ENCODE measurements at regions not wholly inside any gene's neighbourhood (a gene's known extent, or its start where the extent isn't known, plus 50 kb on each side); places are given as distances from the start of the nearest gene placed in this dataset.

DNA sequence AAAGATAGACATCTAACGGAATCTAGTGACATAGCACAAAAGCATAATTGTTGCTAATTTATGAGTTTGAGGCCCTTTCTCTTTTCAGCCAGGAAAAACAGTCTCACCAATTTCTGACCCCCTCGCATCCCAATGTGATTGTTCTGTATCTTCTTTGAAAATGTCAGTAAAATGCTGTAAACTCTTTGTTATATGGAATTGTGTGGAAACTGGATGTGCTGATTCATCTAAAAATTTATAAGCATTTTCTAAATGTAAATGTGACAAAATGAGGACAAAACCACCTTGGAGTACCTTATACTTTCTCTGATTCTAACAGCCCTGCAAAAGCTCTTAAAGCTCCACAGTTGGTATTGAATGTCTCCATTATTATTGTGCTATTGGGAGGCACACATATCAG, 70.9 kb upstream of the MME start:
- Histone ChIP-seq H3K4me2 (ENCODE audit: low read length) (no peak overlapping the region), H3K4me1 (ENCODE audit: control insufficient read depth, insufficient read depth, low read length) (no peaks in the 10 kb centered on the region), H3K9me3 (replicated peaks; ENCODE audit: low read length) (no peaks in the 10 kb centered on the region), H3K36me3 (ENCODE audit: insufficient read depth, low read length) (no peaks in the 10 kb centered on the region), H3K27me3 (ENCODE audit: control insufficient read depth, insufficient read depth, low read length) (no peaks in the 10 kb centered on the region), H3K9ac (ENCODE audit: low read depth, low read length) (no peak overlapping the region), H3K4me3 (ENCODE audit: low read length) (no peak overlapping the region)

DNA sequence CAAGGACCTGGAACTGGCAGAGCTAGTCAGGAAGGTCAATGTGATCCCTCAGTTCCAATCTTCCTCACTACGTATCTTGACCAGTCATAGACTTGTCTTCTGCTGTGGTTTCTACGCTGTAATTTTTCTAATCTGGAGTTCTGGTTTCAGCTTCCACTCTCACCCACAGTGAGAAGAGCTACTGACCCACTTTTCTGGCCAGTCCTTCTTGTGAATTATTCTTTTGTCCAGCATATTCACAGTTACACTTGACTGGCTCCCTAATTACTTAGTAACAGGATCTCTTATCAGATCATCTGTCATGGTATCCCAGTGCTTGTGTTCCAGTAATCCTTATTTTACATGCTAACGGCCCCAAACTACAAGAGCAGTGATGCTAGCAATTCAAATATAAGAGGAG, 72.4 kb upstream of the MME start:
- no peak overlapping the region for H3K4me2 ChIP-seq (ENCODE audit: low read length)
- H3K9ac ChIP-seq (ENCODE audit: low read depth, low read length), result no peak overlapping the region
- H3K27me3 ChIP-seq (ENCODE audit: control insufficient read depth, insufficient read depth, low read length), result no peaks in the 10 kb centered on the region
- H3K4me1 ChIP-seq (ENCODE audit: control insufficient read depth, insufficient read depth, low read length), result no peaks in the 10 kb centered on the region
- no peak overlapping the region for H3K4me3 ChIP-seq (ENCODE audit: low read length)
- H3K9me3 ChIP-seq (replicated peaks; ENCODE audit: low read length), result no peaks in the 10 kb centered on the region
- no peaks in the 10 kb centered on the region for H3K36me3 ChIP-seq (ENCODE audit: insufficient read depth, low read length)

DNA sequence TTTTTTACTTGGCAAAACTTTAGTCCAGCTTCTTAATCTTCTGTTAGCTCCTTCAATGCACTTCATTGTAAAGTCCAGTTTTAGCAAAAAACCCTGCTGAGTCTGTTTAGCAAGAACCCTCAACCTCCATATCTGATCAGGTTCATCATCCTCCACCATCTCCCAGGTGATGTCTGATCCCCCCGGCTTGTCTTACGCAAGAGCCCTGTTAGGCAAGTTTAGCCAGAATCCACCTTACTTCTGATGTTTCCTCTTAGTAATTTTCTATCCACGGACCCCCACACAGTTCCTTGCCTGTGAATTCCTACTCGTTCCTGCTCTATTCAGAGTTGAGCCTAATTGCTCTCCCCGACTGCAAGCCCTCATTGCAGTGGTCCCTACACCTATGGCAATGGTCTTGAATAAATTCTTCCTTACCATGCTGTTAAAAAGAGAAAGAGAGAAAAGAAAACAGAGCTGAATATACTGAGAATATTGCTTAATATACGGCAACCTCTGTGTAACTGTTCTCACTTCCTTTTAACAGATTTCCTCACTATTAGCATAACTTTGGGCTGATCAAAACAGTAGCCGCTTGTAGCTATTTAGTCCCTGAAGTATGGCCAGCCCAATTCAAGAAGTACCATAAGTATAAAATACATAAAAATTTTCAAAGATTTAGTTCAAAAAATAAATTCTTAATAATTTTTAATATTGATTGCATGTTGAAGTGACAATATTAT, 78.7 kb upstream of the MME start:
- no peaks in the 10 kb centered on the region for H3K9me3 ChIP-seq (replicated peaks; ENCODE audit: low read length)
- H3K36me3 ChIP-seq (ENCODE audit: insufficient read depth, low read length), result no peaks in the 10 kb centered on the region
- no peak overlapping the region for H3K9ac ChIP-seq (ENCODE audit: low read depth, low read length)
- H3K27me3 ChIP-seq (ENCODE audit: control insufficient read depth, insufficient read depth, low read length), result no peaks in the 10 kb centered on the region
- no peak overlapping the region for H3K4me2 ChIP-seq (ENCODE audit: low read length)
- no peak overlapping the region for H3K4me3 ChIP-seq (ENCODE audit: low read length)
- H3K4me1 ChIP-seq (ENCODE audit: control insufficient read depth, insufficient read depth, low read length), result no peaks in the 10 kb centered on the region

DNA sequence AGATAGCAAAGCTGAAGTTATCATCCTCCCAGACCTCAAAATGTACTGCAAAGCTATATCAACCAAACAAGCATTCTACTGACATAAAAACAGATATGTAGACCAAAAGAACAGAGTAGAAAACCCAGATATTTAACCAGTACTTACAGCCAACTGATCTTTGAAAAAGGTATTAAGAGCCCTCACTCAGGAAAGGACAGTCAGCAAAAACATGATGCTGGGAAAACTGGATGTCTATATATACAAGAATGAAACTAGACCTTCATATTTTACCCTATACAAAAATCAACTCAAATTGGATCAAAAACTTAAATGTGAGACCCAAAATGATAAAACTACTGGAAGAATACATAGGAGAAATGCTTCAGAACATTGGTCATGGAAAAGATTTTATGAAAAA, 87.5 kb upstream of the MME start:
- H3K9ac ChIP-seq (ENCODE audit: low read depth, low read length), result no peak overlapping the region
- no peaks in the 10 kb centered on the region for H3K9me3 ChIP-seq (replicated peaks; ENCODE audit: low read length)
- H3K36me3 ChIP-seq (ENCODE audit: insufficient read depth, low read length), result no peaks in the 10 kb centered on the region
- no peak overlapping the region for H3K4me2 ChIP-seq (ENCODE audit: low read length)
- no peaks in the 10 kb centered on the region for H3K4me1 ChIP-seq (ENCODE audit: control insufficient read depth, insufficient read depth, low read length)
- no peak overlapping the region for H3K4me3 ChIP-seq (ENCODE audit: low read length)
- no peaks in the 10 kb centered on the region for H3K27me3 ChIP-seq (ENCODE audit: control insufficient read depth, insufficient read depth, low read length)

DNA sequence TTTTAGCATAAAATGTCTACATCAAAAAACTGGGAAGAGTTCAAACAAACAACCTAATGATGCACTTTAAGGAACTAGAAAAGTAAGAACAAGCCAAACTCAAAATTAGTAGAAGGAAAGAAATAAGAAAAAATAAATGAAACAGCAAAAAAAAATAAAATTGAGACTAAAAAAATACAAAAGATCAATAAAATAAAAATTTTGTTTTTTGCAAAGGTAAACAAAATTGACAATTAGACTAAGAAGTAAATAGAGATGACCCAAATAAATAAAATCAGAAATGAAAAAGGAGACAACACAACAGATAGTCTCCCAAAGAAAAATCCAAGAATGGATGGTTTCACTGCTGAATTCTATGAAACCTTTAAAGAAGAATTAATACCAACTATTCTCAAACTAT, 89.6 kb upstream of the MME start:
- Histone ChIP-seq H3K9ac (ENCODE audit: low read depth, low read length) (no peak overlapping the region), H3K27me3 (ENCODE audit: control insufficient read depth, insufficient read depth, low read length) (no peaks in the 10 kb centered on the region), H3K4me2 (ENCODE audit: low read length) (no peak overlapping the region), H3K9me3 (replicated peaks; ENCODE audit: low read length) (no peaks in the 10 kb centered on the region), H3K4me3 (ENCODE audit: low read length) (no peak overlapping the region), H3K4me1 (ENCODE audit: control insufficient read depth, insufficient read depth, low read length) (no peaks in the 10 kb centered on the region), H3K36me3 (ENCODE audit: insufficient read depth, low read length) (no peaks in the 10 kb centered on the region)

DNA sequence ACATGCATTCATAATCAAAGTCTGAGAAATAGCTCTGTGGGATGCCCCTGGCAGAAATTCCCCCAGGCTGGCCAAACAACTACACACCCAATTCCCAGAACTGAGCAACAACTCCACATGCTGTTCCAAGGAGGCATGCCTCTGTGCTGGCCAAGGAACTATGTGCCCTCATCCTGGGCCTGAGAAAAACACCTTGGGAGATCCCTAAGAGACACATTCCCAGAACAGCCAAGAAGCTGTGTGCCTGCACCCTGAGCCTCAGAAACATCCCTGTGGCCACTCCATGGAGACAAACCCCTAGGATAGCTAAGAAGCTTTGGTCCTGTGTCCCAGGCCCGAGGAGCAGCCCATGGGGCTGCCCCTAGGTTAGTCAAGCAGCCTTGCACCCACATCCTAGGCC, 92.3 kb upstream of the MME start:
- H3K9ac ChIP-seq (ENCODE audit: low read depth, low read length), result no peak overlapping the region
- H3K4me2 ChIP-seq (ENCODE audit: low read length), result no peak overlapping the region
- no peaks in the 10 kb centered on the region for H3K27me3 ChIP-seq (ENCODE audit: control insufficient read depth, insufficient read depth, low read length)
- H3K4me3 ChIP-seq (ENCODE audit: low read length), result no peak overlapping the region
- no peaks in the 10 kb centered on the region for H3K9me3 ChIP-seq (replicated peaks; ENCODE audit: low read length)
- H3K4me1 ChIP-seq (ENCODE audit: control insufficient read depth, insufficient read depth, low read length), result no peaks in the 10 kb centered on the region
- no peaks in the 10 kb centered on the region for H3K36me3 ChIP-seq (ENCODE audit: insufficient read depth, low read length)

DNA sequence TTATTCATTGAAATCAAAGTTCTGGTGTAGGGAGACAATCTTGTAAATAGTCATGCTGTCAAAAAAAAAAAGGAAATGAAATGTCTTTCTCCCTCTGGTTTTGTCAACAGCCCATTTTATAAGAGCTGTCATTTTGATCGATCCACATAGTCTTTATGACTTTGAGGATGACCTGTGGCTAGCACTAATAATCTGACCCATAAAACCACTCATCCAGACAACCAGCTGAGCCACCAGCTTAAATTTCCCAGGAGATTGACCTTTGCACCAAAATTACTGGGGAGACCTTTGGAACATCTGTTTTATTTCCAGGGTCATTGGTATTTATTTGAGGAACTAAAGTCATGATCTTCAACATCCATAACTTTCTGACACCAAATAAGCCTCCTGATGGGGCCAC, 98.5 kb upstream of the MME start:
- Histone ChIP-seq H3K27me3 (ENCODE audit: control insufficient read depth, insufficient read depth, low read length) (no peaks in the 10 kb centered on the region), H3K36me3 (ENCODE audit: insufficient read depth, low read length) (no peaks in the 10 kb centered on the region), H3K4me1 (ENCODE audit: control insufficient read depth, insufficient read depth, low read length) (no peaks in the 10 kb centered on the region), H3K9ac (ENCODE audit: low read depth, low read length) (no peak overlapping the region), H3K4me3 (ENCODE audit: low read length) (no peak overlapping the region), H3K9me3 (replicated peaks; ENCODE audit: low read length) (no peaks in the 10 kb centered on the region), H3K4me2 (ENCODE audit: low read length) (no peak overlapping the region)

DNA sequence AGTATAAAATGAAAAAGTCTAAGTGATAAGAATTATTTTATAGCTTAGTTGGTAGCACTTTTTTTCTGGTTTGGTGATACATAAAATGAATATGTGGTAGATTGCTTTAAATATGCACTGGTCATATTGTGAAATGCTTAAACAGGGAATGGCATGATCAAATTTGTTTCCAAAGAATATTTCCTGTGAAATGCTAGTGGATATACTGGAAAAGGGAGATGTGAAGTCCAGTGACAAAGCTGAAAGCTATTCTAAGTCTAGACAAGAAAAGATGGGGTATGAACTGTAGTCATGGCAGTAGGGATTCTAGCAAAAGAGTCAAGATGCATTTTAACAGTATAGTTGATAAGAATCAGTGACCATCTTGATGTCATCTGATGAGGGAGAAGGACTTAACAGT, 98.9 kb upstream of the MME start:
- H3K36me3 ChIP-seq (ENCODE audit: insufficient read depth, low read length), result no peaks in the 10 kb centered on the region
- no peak overlapping the region for H3K9ac ChIP-seq (ENCODE audit: low read depth, low read length)
- no peak overlapping the region for H3K4me3 ChIP-seq (ENCODE audit: low read length)
- no peaks in the 10 kb centered on the region for H3K27me3 ChIP-seq (ENCODE audit: control insufficient read depth, insufficient read depth, low read length)
- no peak overlapping the region for H3K4me2 ChIP-seq (ENCODE audit: low read length)
- H3K4me1 ChIP-seq (ENCODE audit: control insufficient read depth, insufficient read depth, low read length), result no peaks in the 10 kb centered on the region
- no peaks in the 10 kb centered on the region for H3K9me3 ChIP-seq (replicated peaks; ENCODE audit: low read length)

DNA sequence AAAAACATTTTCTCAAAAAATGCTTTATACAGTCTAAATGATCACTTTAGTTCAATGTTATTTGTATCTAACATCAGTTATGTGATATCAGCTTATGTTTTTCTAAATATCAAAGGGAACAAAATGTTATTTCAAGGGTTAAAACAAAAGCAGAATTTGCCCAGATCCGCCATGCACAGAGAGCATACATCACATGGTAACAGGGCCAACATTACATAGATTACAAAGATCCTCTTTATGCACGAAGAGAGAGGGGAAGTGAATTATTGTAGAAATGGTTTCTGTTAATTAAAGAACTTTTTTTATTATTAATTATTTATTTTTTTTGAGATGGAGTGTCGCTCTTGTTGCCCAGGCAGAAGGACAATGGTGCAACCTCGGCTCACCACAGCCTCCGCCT, 100.8 kb upstream of the MME start:
- Histone ChIP-seq H3K4me2 (ENCODE audit: low read length) (no peak overlapping the region), H3K9me3 (replicated peaks; ENCODE audit: low read length) (no peaks in the 10 kb centered on the region), H3K27me3 (ENCODE audit: control insufficient read depth, insufficient read depth, low read length) (no peaks in the 10 kb centered on the region), H3K36me3 (ENCODE audit: insufficient read depth, low read length) (no peaks in the 10 kb centered on the region), H3K9ac (ENCODE audit: low read depth, low read length) (no peak overlapping the region), H3K4me1 (ENCODE audit: control insufficient read depth, insufficient read depth, low read length) (no peaks in the 10 kb centered on the region), H3K4me3 (ENCODE audit: low read length) (no peak overlapping the region)

DNA sequence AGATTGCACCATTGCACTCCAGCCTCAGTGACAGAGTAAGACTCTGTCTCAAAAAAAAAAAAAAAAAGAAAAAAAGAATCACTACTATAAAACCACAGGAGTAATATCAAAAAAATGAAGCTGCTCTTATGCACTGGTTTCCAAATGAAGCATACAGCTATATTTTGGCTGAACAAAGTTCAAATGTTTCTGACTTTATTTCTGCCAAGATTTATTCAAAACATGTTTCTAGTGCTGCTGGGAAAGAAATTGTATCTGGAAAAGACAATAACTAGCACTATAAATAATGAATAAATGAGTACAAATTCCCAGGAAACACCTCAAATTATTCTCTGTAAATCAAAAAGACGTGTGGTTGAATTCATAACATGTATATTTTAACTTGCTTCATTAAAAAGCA, 102.5 kb upstream of the MME start:
- H3K4me1 ChIP-seq (ENCODE audit: control insufficient read depth, insufficient read depth, low read length), result no peaks in the 10 kb centered on the region
- no peaks in the 10 kb centered on the region for H3K36me3 ChIP-seq (ENCODE audit: insufficient read depth, low read length)
- H3K9me3 ChIP-seq (replicated peaks; ENCODE audit: low read length), result no peaks in the 10 kb centered on the region
- no peak overlapping the region for H3K4me2 ChIP-seq (ENCODE audit: low read length)
- no peaks in the 10 kb centered on the region for H3K27me3 ChIP-seq (ENCODE audit: control insufficient read depth, insufficient read depth, low read length)
- no peak overlapping the region for H3K9ac ChIP-seq (ENCODE audit: low read depth, low read length)
- H3K4me3 ChIP-seq (ENCODE audit: low read length), result no peak overlapping the region

DNA sequence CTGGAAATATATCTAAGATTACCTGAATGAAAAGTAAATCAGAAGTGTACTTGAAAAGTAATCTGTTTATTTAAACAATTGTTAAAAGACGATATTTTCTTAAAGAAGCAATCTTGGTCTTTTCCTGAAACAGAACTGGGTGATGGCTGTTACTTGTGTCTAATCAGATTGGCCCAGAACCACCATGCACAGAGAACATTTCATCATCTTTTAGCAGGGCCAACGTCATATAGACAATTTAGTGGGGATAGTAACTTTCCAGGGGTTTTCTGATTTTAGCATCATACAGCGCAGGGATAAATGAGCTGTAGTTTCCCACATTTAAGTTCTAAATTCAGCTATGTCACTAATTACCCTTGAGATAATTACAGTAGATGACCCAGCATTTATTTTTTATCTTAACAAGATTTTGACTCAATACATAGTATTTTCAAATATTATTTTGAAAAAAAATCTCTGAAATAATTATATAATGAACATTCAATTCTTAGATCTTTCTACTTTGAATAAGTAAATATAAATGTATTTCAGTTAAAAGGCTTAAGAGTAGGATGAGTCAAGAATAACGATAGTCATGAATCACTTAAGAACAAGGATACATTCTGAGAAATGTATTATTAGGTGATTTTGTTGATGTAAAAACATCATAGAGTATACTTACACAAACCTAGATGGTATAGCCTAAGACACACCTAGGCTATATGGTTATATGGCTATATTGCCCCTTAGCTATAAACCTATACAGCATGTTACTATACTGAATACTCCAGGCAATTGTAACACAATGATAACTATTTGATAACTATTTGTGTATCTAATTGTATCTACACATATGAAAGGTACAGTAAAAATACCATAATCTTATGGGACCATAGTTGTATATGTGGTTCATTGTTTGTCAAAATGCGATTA, 103.8 kb upstream of the MME start:
- Histone ChIP-seq H3K9ac (ENCODE audit: low read depth, low read length) (no peak overlapping the region), H3K27me3 (ENCODE audit: control insufficient read depth, insufficient read depth, low read length) (no peaks in the 10 kb centered on the region), H3K4me1 (ENCODE audit: control insufficient read depth, insufficient read depth, low read length) (peaks cover 11% of the 10 kb centered on the region), H3K9me3 (replicated peaks; ENCODE audit: low read length) (no peaks in the 10 kb centered on the region), H3K4me3 (ENCODE audit: low read length) (no peak overlapping the region), H3K4me2 (ENCODE audit: low read length) (no peak overlapping the region), H3K36me3 (ENCODE audit: insufficient read depth, low read length) (no peaks in the 10 kb centered on the region)

DNA sequence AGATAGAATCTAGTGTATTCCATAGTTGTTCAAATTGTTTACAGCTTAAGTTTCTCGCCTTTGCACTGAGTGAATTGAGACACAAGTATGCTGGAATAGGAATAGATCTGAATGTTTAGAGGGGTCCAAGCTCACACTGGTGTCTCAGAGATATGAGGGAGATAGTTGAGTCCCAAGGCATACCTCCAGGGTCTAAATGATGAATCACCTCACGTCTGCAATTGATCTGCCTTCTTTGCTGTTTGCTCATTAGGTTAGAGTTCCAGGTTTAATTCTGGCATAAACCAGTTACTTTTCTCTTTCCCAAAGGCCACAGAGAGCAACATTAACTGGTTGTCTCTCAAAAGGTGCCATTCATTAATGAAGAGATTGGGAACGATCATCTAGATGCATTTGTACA, 106.3 kb upstream of the MME start:
- peaks cover 15% of the 10 kb centered on the region for H3K4me1 ChIP-seq (ENCODE audit: control insufficient read depth, insufficient read depth, low read length)
- no peak overlapping the region for H3K4me3 ChIP-seq (ENCODE audit: low read length)
- no peak overlapping the region for H3K9ac ChIP-seq (ENCODE audit: low read depth, low read length)
- H3K36me3 ChIP-seq (ENCODE audit: insufficient read depth, low read length), result no peaks in the 10 kb centered on the region
- no peaks in the 10 kb centered on the region for H3K9me3 ChIP-seq (replicated peaks; ENCODE audit: low read length)
- H3K27me3 ChIP-seq (ENCODE audit: control insufficient read depth, insufficient read depth, low read length), result no peaks in the 10 kb centered on the region
- no peak overlapping the region for H3K4me2 ChIP-seq (ENCODE audit: low read length)
